GM23338 (cell line): ENCODE measurements at regions not wholly inside any gene's neighbourhood (a gene's known extent, or its start where the extent isn't known, plus 50 kb on each side); places are given as distances from the start of the nearest gene placed in this dataset.

ENCODE experiments used
- CREB1 ChIP-seq: fragments of 250-450 bp; sonication (Bioruptor Pico); IDR thresholded peaks from 2 replicates; pipeline ENCODE4 v1.5.0; 2020; ENCODE audit warnings: low read depth, mild to moderate bottlenecking, moderate library complexity
- EZH2 ChIP-seq: fragments of 200-600 bp; sonication (generic); IDR thresholded peaks from one replicate; pipeline ENCODE4 v1.8.0; 2017; ENCODE audit warnings: antibody characterized with exemption, mild to moderate bottlenecking, low read depth; ENCODE audit not compliant: unreplicated experiment
- EZH2phosphoT487 ChIP-seq: fragments of 200-600 bp; sonication (generic); IDR thresholded peaks from one replicate; pipeline ENCODE4 v1.8.1; 2018; ENCODE audit warnings: antibody characterized with exemption; ENCODE audit not compliant: unreplicated experiment
- POLR2AphosphoS5 ChIP-seq: IDR thresholded peaks from 2 replicates; pipeline ENCODE4 v1.6.1; 2016; ENCODE audit warnings: antibody characterized with exemption, low read depth
- STAT1 ChIP-seq: IDR thresholded peaks from one replicate; pipeline ENCODE4 v1.6.1; 2016; ENCODE audit warnings: antibody characterized with exemption; ENCODE audit not compliant: unreplicated experiment
- ZNF331 ChIP-seq: fragments of 250-450 bp; sonication (Bioruptor Pico); IDR thresholded peaks from 2 replicates; pipeline ENCODE4 v1.5.0; 2020; ENCODE audit warnings: low read depth, mild to moderate bottlenecking, moderate library complexity
- TF ChIP-seq, protein P1 (sequence below), 2 experiments: fragments of 200-600 bp in 1 of 2; sonication (generic) in 1 of 2; conservative IDR thresholded peaks; 2 replicates each; pipeline versions ENCODE4 v1.5.1 to v1.6.1; 2016 to 2017; ENCODE audit warnings: antibody characterized with exemption in 2 of 2, low read depth in 2 of 2, mild to moderate bottlenecking in 2 of 2, moderate library complexity in 1 of 2
- TF ChIP-seq, protein P2 (sequence below): IDR thresholded peaks from one replicate; pipeline ENCODE4 v1.6.1; 2018; ENCODE audit warnings: antibody characterized with exemption; ENCODE audit not compliant: unreplicated experiment
- TF ChIP-seq, protein P3 (sequence below): fragments of 250-450 bp; sonication (Bioruptor Pico); IDR thresholded peaks from 2 replicates; pipeline ENCODE4 v1.5.0; 2020; ENCODE audit warnings: mild to moderate bottlenecking, moderate library complexity

DNA sequence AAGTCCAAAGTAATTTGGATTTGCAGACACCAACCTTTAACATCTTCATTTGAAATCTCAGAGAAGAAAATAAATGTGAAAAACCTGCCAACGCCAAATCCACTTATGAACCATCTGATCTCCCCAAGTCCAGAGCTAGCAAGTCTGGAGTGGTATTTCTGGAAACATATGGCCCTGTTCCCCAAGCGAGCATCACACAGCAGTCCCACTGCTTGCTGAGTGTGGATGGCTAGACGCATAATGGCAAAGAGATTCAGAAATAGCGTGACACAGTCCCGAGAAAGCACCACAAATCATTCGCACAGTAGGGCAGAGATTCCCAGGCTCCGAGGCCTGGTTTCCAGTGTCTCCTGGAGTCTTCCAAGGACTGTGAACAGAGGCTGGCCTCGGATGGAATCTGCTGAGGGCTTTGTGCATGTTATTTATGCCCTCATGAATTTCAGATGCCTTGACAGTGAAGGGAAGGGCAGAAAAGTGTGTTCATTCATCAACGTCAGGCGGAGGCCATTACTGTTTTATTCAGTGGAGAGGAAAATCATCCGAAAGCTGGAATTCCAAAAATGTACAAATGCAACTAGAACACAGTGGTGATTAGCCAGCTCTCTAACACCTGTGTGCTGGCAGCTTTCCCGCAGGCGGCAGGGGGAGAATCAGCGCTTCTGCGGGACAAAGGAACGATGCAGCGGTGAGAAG is 417.0 kb downstream of the EIPR1 start:
- TF ChIP-seq, protein P1, sequence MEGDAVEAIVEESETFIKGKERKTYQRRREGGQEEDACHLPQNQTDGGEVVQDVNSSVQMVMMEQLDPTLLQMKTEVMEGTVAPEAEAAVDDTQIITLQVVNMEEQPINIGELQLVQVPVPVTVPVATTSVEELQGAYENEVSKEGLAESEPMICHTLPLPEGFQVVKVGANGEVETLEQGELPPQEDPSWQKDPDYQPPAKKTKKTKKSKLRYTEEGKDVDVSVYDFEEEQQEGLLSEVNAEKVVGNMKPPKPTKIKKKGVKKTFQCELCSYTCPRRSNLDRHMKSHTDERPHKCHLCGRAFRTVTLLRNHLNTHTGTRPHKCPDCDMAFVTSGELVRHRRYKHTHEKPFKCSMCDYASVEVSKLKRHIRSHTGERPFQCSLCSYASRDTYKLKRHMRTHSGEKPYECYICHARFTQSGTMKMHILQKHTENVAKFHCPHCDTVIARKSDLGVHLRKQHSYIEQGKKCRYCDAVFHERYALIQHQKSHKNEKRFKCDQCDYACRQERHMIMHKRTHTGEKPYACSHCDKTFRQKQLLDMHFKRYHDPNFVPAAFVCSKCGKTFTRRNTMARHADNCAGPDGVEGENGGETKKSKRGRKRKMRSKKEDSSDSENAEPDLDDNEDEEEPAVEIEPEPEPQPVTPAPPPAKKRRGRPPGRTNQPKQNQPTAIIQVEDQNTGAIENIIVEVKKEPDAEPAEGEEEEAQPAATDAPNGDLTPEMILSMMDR (conservative IDR thresholded peaks at IDR 0.05; ENCODE audit: low read depth in 2 of 2) = no peak
- TF ChIP-seq ZNF331 (CRISPR knock-in tag) = no peak
- TF ChIP-seq EZH2phosphoT487 = no peak
- TF ChIP-seq POLR2AphosphoS5 = no peak
- no peak for TF ChIP-seq EZH2
- no peak for TF ChIP-seq STAT1
- TF ChIP-seq, protein P2, sequence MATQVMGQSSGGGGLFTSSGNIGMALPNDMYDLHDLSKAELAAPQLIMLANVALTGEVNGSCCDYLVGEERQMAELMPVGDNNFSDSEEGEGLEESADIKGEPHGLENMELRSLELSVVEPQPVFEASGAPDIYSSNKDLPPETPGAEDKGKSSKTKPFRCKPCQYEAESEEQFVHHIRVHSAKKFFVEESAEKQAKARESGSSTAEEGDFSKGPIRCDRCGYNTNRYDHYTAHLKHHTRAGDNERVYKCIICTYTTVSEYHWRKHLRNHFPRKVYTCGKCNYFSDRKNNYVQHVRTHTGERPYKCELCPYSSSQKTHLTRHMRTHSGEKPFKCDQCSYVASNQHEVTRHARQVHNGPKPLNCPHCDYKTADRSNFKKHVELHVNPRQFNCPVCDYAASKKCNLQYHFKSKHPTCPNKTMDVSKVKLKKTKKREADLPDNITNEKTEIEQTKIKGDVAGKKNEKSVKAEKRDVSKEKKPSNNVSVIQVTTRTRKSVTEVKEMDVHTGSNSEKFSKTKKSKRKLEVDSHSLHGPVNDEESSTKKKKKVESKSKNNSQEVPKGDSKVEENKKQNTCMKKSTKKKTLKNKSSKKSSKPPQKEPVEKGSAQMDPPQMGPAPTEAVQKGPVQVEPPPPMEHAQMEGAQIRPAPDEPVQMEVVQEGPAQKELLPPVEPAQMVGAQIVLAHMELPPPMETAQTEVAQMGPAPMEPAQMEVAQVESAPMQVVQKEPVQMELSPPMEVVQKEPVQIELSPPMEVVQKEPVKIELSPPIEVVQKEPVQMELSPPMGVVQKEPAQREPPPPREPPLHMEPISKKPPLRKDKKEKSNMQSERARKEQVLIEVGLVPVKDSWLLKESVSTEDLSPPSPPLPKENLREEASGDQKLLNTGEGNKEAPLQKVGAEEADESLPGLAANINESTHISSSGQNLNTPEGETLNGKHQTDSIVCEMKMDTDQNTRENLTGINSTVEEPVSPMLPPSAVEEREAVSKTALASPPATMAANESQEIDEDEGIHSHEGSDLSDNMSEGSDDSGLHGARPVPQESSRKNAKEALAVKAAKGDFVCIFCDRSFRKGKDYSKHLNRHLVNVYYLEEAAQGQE = no peak
- no peak for TF ChIP-seq CREB1 (CRISPR knock-in tag)
- TF ChIP-seq, protein P3, sequence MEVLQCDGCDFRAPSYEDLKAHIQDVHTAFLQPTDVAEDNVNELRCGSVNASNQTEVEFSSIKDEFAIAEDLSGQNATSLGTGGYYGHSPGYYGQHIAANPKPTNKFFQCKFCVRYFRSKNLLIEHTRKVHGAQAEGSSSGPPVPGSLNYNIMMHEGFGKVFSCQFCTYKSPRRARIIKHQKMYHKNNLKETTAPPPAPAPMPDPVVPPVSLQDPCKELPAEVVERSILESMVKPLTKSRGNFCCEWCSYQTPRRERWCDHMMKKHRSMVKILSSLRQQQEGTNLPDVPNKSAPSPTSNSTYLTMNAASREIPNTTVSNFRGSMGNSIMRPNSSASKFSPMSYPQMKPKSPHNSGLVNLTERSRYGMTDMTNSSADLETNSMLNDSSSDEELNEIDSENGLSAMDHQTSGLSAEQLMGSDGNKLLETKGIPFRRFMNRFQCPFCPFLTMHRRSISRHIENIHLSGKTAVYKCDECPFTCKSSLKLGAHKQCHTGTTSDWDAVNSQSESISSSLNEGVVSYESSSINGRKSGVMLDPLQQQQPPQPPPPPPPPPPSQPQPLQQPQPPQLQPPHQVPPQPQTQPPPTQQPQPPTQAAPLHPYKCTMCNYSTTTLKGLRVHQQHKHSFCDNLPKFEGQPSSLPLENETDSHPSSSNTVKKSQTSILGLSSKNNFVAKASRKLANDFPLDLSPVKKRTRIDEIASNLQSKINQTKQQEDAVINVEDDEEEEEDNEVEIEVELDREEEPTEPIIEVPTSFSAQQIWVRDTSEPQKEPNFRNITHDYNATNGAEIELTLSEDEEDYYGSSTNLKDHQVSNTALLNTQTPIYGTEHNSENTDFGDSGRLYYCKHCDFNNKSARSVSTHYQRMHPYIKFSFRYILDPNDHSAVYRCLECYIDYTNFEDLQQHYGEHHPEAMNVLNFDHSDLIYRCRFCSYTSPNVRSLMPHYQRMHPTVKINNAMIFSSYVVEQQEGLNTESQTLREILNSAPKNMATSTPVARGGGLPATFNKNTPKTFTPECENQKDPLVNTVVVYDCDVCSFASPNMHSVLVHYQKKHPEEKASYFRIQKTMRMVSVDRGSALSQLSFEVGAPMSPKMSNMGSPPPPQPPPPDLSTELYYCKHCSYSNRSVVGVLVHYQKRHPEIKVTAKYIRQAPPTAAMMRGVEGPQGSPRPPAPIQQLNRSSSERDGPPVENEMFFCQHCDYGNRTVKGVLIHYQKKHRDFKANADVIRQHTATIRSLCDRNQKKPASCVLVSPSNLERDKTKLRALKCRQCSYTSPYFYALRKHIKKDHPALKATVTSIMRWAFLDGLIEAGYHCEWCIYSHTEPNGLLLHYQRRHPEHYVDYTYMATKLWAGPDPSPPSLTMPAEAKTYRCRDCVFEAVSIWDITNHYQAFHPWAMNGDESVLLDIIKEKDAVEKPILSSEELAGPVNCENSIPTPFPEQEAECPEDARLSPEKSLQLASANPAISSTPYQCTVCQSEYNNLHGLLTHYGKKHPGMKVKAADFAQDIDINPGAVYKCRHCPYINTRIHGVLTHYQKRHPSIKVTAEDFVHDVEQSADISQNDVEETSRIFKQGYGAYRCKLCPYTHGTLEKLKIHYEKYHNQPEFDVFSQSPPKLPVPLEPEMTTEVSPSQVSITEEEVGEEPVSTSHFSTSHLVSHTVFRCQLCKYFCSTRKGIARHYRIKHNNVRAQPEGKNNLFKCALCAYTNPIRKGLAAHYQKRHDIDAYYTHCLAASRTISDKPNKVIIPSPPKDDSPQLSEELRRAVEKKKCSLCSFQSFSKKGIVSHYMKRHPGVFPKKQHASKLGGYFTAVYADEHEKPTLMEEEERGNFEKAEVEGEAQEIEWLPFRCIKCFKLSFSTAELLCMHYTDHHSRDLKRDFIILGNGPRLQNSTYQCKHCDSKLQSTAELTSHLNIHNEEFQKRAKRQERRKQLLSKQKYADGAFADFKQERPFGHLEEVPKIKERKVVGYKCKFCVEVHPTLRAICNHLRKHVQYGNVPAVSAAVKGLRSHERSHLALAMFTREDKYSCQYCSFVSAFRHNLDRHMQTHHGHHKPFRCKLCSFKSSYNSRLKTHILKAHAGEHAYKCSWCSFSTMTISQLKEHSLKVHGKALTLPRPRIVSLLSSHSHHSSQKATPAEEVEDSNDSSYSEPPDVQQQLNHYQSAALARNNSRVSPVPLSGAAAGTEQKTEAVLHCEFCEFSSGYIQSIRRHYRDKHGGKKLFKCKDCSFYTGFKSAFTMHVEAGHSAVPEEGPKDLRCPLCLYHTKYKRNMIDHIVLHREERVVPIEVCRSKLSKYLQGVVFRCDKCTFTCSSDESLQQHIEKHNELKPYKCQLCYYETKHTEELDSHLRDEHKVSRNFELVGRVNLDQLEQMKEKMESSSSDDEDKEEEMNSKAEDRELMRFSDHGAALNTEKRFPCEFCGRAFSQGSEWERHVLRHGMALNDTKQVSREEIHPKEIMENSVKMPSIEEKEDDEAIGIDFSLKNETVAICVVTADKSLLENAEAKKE (CRISPR knock-in tag) = no peak
